CD14-positive monocyte (primary cell): ENCODE measurements at regions not wholly inside any gene's neighbourhood (a gene's known extent, or its start where the extent isn't known, plus 50 kb on each side); places are given as distances from the start of the nearest gene placed in this dataset.

Experiments used
- DNase-seq, 3 donors: peaks; one replicate each; pipeline ENCODE4 v3.0.0-alpha.2; 2011 to 2022
- H2AFZ ChIP-seq: 2 replicates; pipeline ENCODE4 v1.6.0; 2012; ENCODE audit warnings: mild to moderate bottlenecking, low read depth, low read length, inconsistent platforms; ENCODE audit not compliant: insufficient read depth, poor library complexity, severe bottlenecking
- H3K27ac ChIP-seq, 2 donors: 1 replicate in 1 of 2; 2 replicates in 1 of 2; pipeline ENCODE4 v1.5.1; 2012 to 2013; ENCODE audit warnings: low read length in 2 of 2, control low read depth in 1 of 2, inconsistent platforms in 1 of 2, low read depth in 1 of 2, mild to moderate bottlenecking in 1 of 2
- H3K27me3 ChIP-seq, 2 donors: one replicate each; pipeline versions ENCODE4 v1.6.0 to v1.6.1; 2011 to 2013; ENCODE audit warnings: low read length in 2 of 2; ENCODE audit not compliant: control insufficient read depth in 2 of 2, insufficient read depth in 2 of 2
- H3K36me3 ChIP-seq, 2 donors: replicated peaks in 1 of 2; 1 replicate in 1 of 2; 2 replicates in 1 of 2; pipeline versions ENCODE4 v1.5.1 to v1.6.1; 2012 to 2013; ENCODE audit warnings: low read length in 2 of 2, control low read depth in 1 of 2, inconsistent platforms in 1 of 2, mild to moderate bottlenecking in 1 of 2; ENCODE audit not compliant: insufficient read depth in 2 of 2, control insufficient read depth in 1 of 2
- H3K4me1 ChIP-seq, 2 donors: 1 replicate in 1 of 2; 2 replicates in 1 of 2; pipeline versions ENCODE4 v1.5.1 to v1.6.1; 2012 to 2013; ENCODE audit warnings: low read length in 2 of 2, control low read depth in 1 of 2, inconsistent platforms in 1 of 2, mild to moderate bottlenecking in 1 of 2, moderate library complexity in 1 of 2; ENCODE audit not compliant: insufficient read depth in 2 of 2, control insufficient read depth in 1 of 2
- H3K4me2 ChIP-seq: replicated peaks from 2 replicates; pipeline ENCODE3; 2012; ENCODE audit warnings: low read length, moderate library complexity, mild to moderate bottlenecking; ENCODE audit not compliant: poor library complexity, severe bottlenecking; ENCODE audit errors: extremely low read depth
- H3K4me3 ChIP-seq, 3 experiments: fragments of 200-600 bp in 1 of 3; sonication (generic) in 1 of 3; replicated peaks in 1 of 3; 1 replicate in 2 of 3; 2 replicates in 1 of 3; pipeline ENCODE4 v1.5.1; 2011 to 2013; ENCODE audit warnings: low read length in 3 of 3, mild to moderate bottlenecking in 3 of 3, control low read depth in 2 of 3, low read depth in 2 of 3, inconsistent platforms in 1 of 3, moderate library complexity in 1 of 3
- H3K79me2 ChIP-seq: 2 replicates; pipeline ENCODE4 v1.6.0; 2012; ENCODE audit warnings: mild to moderate bottlenecking, control low read depth, inconsistent platforms, low read length, moderate library complexity; ENCODE audit not compliant: insufficient read depth
- H3K9ac ChIP-seq: 2 replicates; pipeline ENCODE4 v1.6.0; 2017; ENCODE audit warnings: low read length, mild to moderate bottlenecking; ENCODE audit not compliant: insufficient read depth, poor library complexity, severe bottlenecking
- H3K9me3 ChIP-seq, 2 donors: replicated peaks in 1 of 2; 1 replicate in 1 of 2; 2 replicates in 1 of 2; pipeline versions ENCODE4 v1.5.1 to v1.6.1; 2012 to 2013; ENCODE audit warnings: low read length in 2 of 2, control low read depth in 1 of 2; ENCODE audit not compliant: control insufficient read depth in 1 of 2, insufficient read depth in 1 of 2
- H4K20me1 ChIP-seq: 2 replicates; pipeline ENCODE4 v1.6.0; 2012; ENCODE audit warnings: mild to moderate bottlenecking, low read length, control low read depth, moderate library complexity; ENCODE audit not compliant: insufficient read depth
- H3K27ac Mint-ChIP-seq, 7 donors: one replicate each; pipeline ENCODE4 v1.8.0; 2020; ENCODE audit warnings: mild to moderate bottlenecking in 7 of 7, mixed read lengths in 7 of 7, moderate library complexity in 6 of 7, inconsistent platforms in 2 of 7
- H3K27me3 Mint-ChIP-seq, 3 donors: one replicate each; pipeline ENCODE4 v1.8.0; 2021 to 2022; ENCODE audit warnings: low read depth in 3 of 3, mild to moderate bottlenecking in 3 of 3, mixed read lengths in 3 of 3, moderate library complexity in 3 of 3, inconsistent platforms in 1 of 3
- H3K36me3 Mint-ChIP-seq, 2 donors: one replicate each; pipeline ENCODE4 v1.8.0; 2020; ENCODE audit warnings: mixed read lengths in 2 of 2, inconsistent platforms in 1 of 2, mild to moderate bottlenecking in 1 of 2
- H3K4me1 Mint-ChIP-seq: one replicate; pipeline ENCODE4 v1.8.0; 2020; ENCODE audit warnings: mild to moderate bottlenecking, mixed read lengths
- H3K4me3 Mint-ChIP-seq, 2 donors: one replicate each; pipeline ENCODE4 v1.8.0; 2020; ENCODE audit warnings: mild to moderate bottlenecking in 2 of 2, mixed read lengths in 2 of 2, moderate library complexity in 1 of 2
- H3K9me3 Mint-ChIP-seq, 7 donors: one replicate each; pipeline ENCODE4 v1.8.0; 2020 to 2022; ENCODE audit warnings: mixed read lengths in 7 of 7, mild to moderate bottlenecking in 6 of 7, moderate library complexity in 6 of 7, inconsistent platforms in 2 of 7
- WGBS: methylation state at CpG from one replicate; pipeline ENCODE4 v1.1.5; 2013; ENCODE audit warnings: missing lambda C conversion rate; ENCODE audit not compliant: insufficient coverage; 5-methylcytosine and 5-hydroxymethylcytosine counted together
- intact Hi-C, 2 donors: fragments of 100-400 bp; cut with micrococcal nuclease; formaldehyde crosslinking; loops; one replicate each; pipeline versions ENCODE4 v1.15.0 to v1.15.1; 2023
- TF ChIP-seq, protein P1 (sequence below): fragments of 200-600 bp; IDR thresholded peaks from one replicate; pipeline ENCODE4 v1.8.0; 2022; ENCODE audit warnings: antibody characterized with exemption, mild to moderate bottlenecking

DNA sequence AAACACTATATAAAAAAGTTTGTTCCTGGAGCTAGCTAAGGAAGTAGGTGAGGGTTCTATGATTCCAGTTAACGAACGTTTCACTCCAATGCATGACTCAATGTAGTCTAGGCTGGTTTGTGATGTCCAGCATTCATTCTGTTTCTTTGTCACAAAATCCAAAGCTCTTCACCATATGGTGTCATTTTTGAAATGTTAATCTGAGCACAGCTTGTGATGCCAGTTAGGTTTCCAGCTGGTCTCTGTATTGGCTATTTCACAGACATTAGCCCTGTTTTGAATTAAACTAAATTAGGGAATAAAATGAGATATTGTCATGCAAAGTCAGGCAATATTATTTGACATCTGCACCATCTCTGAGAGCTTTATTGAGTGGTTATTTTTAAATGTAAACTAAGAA, 159.4 kb downstream of the RBM43 start:
- Histone ChIP-seq H3K4me2 (no peak overlapping the region), H3K4me1 (peaks cover 2 to 3% of the 10 kb centered on the region in 2 donors), H3K9me3 (no peaks in the 10 kb centered on the region), H3K27me3 (no peaks in the 10 kb centered on the region), H4K20me1 (no peaks in the 10 kb centered on the region), H3K79me2 (no peaks in the 10 kb centered on the region), H3K4me3 (no peak overlapping the region), H2AFZ (no peak overlapping the region), H3K36me3 (no peaks in the 10 kb centered on the region), H3K27ac (no peak overlapping the region), H3K9ac (no peak overlapping the region)
- no peaks in the 10 kb centered on the region for H3K36me3 Mint-ChIP-seq
- no peak overlapping the region for H3K4me3 Mint-ChIP-seq
- WGBS = no CpG with 5 or more reads among the region's 2 CpGs
- peaks cover 0 to 21% (median 6%) of the 10 kb centered on the region in 7 donors for H3K9me3 Mint-ChIP-seq
- H3K27me3 Mint-ChIP-seq = no peaks in the 10 kb centered on the region
- H3K4me1 Mint-ChIP-seq = peaks cover 11% of the 10 kb centered on the region
- H3K27ac Mint-ChIP-seq = no peak overlapping the region
- intact Hi-C loops = no loop called here
- TF ChIP-seq, protein P1, sequence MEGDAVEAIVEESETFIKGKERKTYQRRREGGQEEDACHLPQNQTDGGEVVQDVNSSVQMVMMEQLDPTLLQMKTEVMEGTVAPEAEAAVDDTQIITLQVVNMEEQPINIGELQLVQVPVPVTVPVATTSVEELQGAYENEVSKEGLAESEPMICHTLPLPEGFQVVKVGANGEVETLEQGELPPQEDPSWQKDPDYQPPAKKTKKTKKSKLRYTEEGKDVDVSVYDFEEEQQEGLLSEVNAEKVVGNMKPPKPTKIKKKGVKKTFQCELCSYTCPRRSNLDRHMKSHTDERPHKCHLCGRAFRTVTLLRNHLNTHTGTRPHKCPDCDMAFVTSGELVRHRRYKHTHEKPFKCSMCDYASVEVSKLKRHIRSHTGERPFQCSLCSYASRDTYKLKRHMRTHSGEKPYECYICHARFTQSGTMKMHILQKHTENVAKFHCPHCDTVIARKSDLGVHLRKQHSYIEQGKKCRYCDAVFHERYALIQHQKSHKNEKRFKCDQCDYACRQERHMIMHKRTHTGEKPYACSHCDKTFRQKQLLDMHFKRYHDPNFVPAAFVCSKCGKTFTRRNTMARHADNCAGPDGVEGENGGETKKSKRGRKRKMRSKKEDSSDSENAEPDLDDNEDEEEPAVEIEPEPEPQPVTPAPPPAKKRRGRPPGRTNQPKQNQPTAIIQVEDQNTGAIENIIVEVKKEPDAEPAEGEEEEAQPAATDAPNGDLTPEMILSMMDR = no peak
- DNase-seq = no peak

DNA sequence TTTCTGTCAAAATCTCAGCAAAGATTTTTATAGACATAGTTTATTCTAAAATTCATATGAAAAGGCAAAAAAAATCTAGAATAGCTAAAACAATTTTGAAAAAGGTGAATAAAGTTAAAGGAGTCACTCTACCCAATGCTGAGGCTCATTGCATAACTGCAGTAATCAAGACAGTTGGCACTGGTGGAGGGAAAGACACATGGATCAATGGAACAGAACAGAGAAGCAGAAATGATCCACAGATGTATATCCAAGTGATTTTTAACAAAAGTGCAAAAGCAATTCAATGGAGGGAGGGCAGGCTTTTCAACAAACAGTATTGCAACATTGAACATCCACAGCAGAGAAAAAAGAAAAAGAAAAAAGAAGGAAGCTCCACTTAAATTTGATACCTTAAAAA, 162.8 kb downstream of the RBM43 start:
- no peak overlapping the region for H3K9ac ChIP-seq
- intact Hi-C loops = no loop called here
- H3K4me3 Mint-ChIP-seq = no peak overlapping the region
- H3K27me3 ChIP-seq = no peaks in the 10 kb centered on the region
- no peak overlapping the region for H3K4me2 ChIP-seq
- H3K27me3 Mint-ChIP-seq = no peaks in the 10 kb centered on the region
- H3K79me2 ChIP-seq = no peaks in the 10 kb centered on the region
- H3K9me3 ChIP-seq = no peaks in the 10 kb centered on the region
- TF ChIP-seq, protein P1 = no peak
- DNase-seq = no peak
- peaks cover 0 to 12% (median 5%) of the 10 kb centered on the region in 7 donors for H3K9me3 Mint-ChIP-seq
- H2AFZ ChIP-seq = no peak overlapping the region
- no peaks in the 10 kb centered on the region for H3K36me3 ChIP-seq
- peaks cover 16 to 17% of the 10 kb centered on the region in 2 donors for H3K4me1 ChIP-seq
- H3K27ac ChIP-seq = no peak overlapping the region
- no peaks in the 10 kb centered on the region for H4K20me1 ChIP-seq
- H3K4me3 ChIP-seq = no peak overlapping the region
- H3K36me3 Mint-ChIP-seq = no peaks in the 10 kb centered on the region
- H3K4me1 Mint-ChIP-seq = peaks cover 27% of the 10 kb centered on the region
- H3K27ac Mint-ChIP-seq = no peak overlapping the region
